Activated gamma-delta T cell treated with anti-CD3 and anti-CD28 coated beads, Interleukin-2, amount 50 U/mL, for 16 hours (primary cell): ENCODE measurements at regions not wholly inside any gene's neighbourhood (a gene's known extent, or its start where the extent isn't known, plus 50 kb on each side); places are given as distances from the start of the nearest gene placed in this dataset.

Source experiments
- DNase-seq: peaks from one replicate; pipeline ENCODE4 v3.0.0-alpha.2; 2020; ENCODE audit warnings: low read depth

- DNase-seq: no peak
Observed at GRCh38 chr9:78806492-78807160, 509.7 kb downstream of the PSAT1 start.

GRCh38 chr9:78807286-78807685, 510.4 kb downstream of the PSAT1 start:
- DNase-seq: no peak

- no peak for DNase-seq
Observed at GRCh38 chr9:78808048-78808447, 511.1 kb downstream of the PSAT1 start.

GRCh38 chr9:78811622-78812276, 514.8 kb downstream of the PSAT1 start:
- no peak for DNase-seq

- DNase-seq: no peak
Observed at GRCh38 chr9:78812665-78813064, 515.7 kb downstream of the PSAT1 start.

- no peak for DNase-seq
Observed at GRCh38 chr9:78813602-78814180, 516.8 kb downstream of the PSAT1 start.

GRCh38 chr9:78821126-78821822, 524.3 kb downstream of the PSAT1 start:
- no peak for DNase-seq

GRCh38 chr9:78826527-78826926, 529.6 kb downstream of the PSAT1 start:
- no peak for DNase-seq

GRCh38 chr9:78828521-78828920, 531.6 kb downstream of the PSAT1 start:
- no peak for DNase-seq

GRCh38 chr9:78830301-78830700, 533.4 kb downstream of the PSAT1 start:
- no peak for DNase-seq

GRCh38 chr9:78831726-78832125, 534.8 kb downstream of the PSAT1 start:
- no peak for DNase-seq

- DNase-seq: no peak
Observed at GRCh38 chr9:78835928-78836450, 539.1 kb downstream of the PSAT1 start.

- DNase-seq: no peak
Observed at GRCh38 chr9:78839252-78839651, 542.3 kb downstream of the PSAT1 start.

GRCh38 chr9:78848061-78848460, 551.1 kb downstream of the PSAT1 start:
- no peak for DNase-seq

- no peak for DNase-seq
Observed at GRCh38 chr9:78856144-78856543, 559.2 kb downstream of the PSAT1 start.

- no peak for DNase-seq
Observed at GRCh38 chr9:78856781-78857180, 559.9 kb downstream of the PSAT1 start.

- no peak for DNase-seq
Observed at GRCh38 chr9:78857373-78858225, 560.7 kb downstream of the PSAT1 start.

- DNase-seq: no peak
Observed at GRCh38 chr9:78858266-78858665, 561.3 kb downstream of the PSAT1 start.

- DNase-seq: no peak
Observed at GRCh38 chr9:78860801-78861475, 564.0 kb downstream of the PSAT1 start.

GRCh38 chr9:78863531-78863930, 566.6 kb downstream of the PSAT1 start:
- DNase-seq: no peak

- no peak for DNase-seq
Observed at GRCh38 chr9:78865737-78866136, 568.8 kb downstream of the PSAT1 start.
